Neuronal stem cell (in vitro differentiated cells): ENCODE measurements at regions not wholly inside any gene's neighbourhood (a gene's known extent, or its start where the extent isn't known, plus 50 kb on each side); places are given as distances from the start of the nearest gene placed in this dataset.
A peak's percentile ranks its signal among the peaks of the same experiment; 100 is the strongest.
"Not testable (repeated sequence)": the region's sequence is repeated elsewhere in the genome, so short reads cannot be mapped to it uniquely, and the experiment has no call there.

Source experiments
- DNase-seq: peaks from one replicate; pipeline ENCODE4 v3.0.0-alpha.2; 2013; ENCODE audit warnings: low spot score
- H2AFZ ChIP-seq: one replicate; pipeline ENCODE4 v1.6.1; 2013; ENCODE audit warnings: mild to moderate bottlenecking, low read length, inconsistent platforms
- H2AK5ac ChIP-seq: 2 replicates; pipeline ENCODE4 v1.6.1; 2013; ENCODE audit warnings: low read depth, mild to moderate bottlenecking, inconsistent platforms, low read length, moderate library complexity, mixed read lengths
- H2BK120ac ChIP-seq: 2 replicates; pipeline ENCODE4 v1.6.1; 2013; ENCODE audit warnings: low read depth, mild to moderate bottlenecking, inconsistent platforms, low read length, moderate library complexity, mixed read lengths
- H2BK12ac ChIP-seq: one replicate; pipeline ENCODE4 v1.6.1; 2013; ENCODE audit warnings: low read length, inconsistent platforms
- H2BK15ac ChIP-seq: 2 replicates; pipeline ENCODE4 v1.6.1; 2013; ENCODE audit warnings: mild to moderate bottlenecking, low read length, inconsistent platforms, mixed read lengths
- H2BK5ac ChIP-seq: one replicate; pipeline ENCODE4 v1.6.1; 2013; ENCODE audit warnings: inconsistent platforms, mild to moderate bottlenecking, low read length, moderate library complexity
- H3K14ac ChIP-seq: one replicate; pipeline ENCODE4 v1.6.1; 2013; ENCODE audit warnings: low read length, inconsistent platforms
- H3K18ac ChIP-seq: 2 replicates; pipeline ENCODE4 v1.6.1; 2013; ENCODE audit warnings: low read length, inconsistent platforms
- H3K23ac ChIP-seq: 2 replicates; pipeline ENCODE4 v1.6.1; 2013; ENCODE audit warnings: low read depth, mild to moderate bottlenecking, mixed read lengths, low read length, inconsistent platforms; ENCODE audit not compliant: poor library complexity
- H3K27ac ChIP-seq: replicated peaks from 3 replicates; pipeline ENCODE4 v1.5.1; 2013; ENCODE audit warnings: low read length, inconsistent platforms
- H3K27me3 ChIP-seq, 3 experiments: 2 replicates each; pipeline ENCODE4 v1.6.1; 2013; ENCODE audit warnings: low read length in 3 of 3, mild to moderate bottlenecking in 2 of 3, inconsistent platforms in 1 of 3, low read depth in 1 of 3, mixed read lengths in 1 of 3, moderate library complexity in 1 of 3; ENCODE audit not compliant: control insufficient read depth in 3 of 3, insufficient read depth in 3 of 3
- H3K36me3 ChIP-seq, 2 donors: replicated peaks in 1 of 2; 2 replicates each; pipeline ENCODE4 v1.6.1; 2013; ENCODE audit warnings: low read length in 2 of 2; ENCODE audit not compliant: control insufficient read depth in 2 of 2, insufficient read depth in 2 of 2
- H3K4ac ChIP-seq: 2 replicates; pipeline ENCODE4 v1.6.1; 2013; ENCODE audit warnings: inconsistent platforms, mild to moderate bottlenecking, low read length, moderate library complexity
- H3K4me1 ChIP-seq, 2 donors: 1 replicate in 1 of 2; 2 replicates in 1 of 2; pipeline ENCODE4 v1.6.1; 2013; ENCODE audit warnings: low read length in 2 of 2, low read depth in 1 of 2; ENCODE audit not compliant: control insufficient read depth in 2 of 2, insufficient read depth in 1 of 2
- H3K4me2 ChIP-seq: one replicate; pipeline ENCODE4 v1.6.1; 2013; ENCODE audit warnings: mild to moderate bottlenecking, low read length, inconsistent platforms; ENCODE audit not compliant: insufficient read depth, poor library complexity, severe bottlenecking
- H3K4me3 ChIP-seq, 2 donors: 2 replicates each; pipeline ENCODE4 v1.5.1; 2013; ENCODE audit warnings: low read length in 2 of 2, mild to moderate bottlenecking in 2 of 2, inconsistent platforms in 1 of 2, moderate library complexity in 1 of 2
- H3K79me1 ChIP-seq: one replicate; pipeline ENCODE4 v1.6.1; 2013; ENCODE audit warnings: low read depth, mild to moderate bottlenecking, inconsistent platforms, low read length, moderate library complexity
- H3K9ac ChIP-seq: one replicate; pipeline ENCODE4 v1.6.1; 2013; ENCODE audit warnings: mild to moderate bottlenecking, low read depth, low read length, inconsistent platforms; ENCODE audit not compliant: poor library complexity
- H3K9me3 ChIP-seq, 2 donors: replicated peaks in 1 of 2; 2 replicates each; pipeline versions ENCODE3 to v1.6.1; 2013; ENCODE audit warnings: low read length in 2 of 2, mild to moderate bottlenecking in 2 of 2, inconsistent platforms in 1 of 2, low read depth in 1 of 2, mixed read lengths in 1 of 2, moderate library complexity in 1 of 2; ENCODE audit not compliant: control insufficient read depth in 2 of 2, insufficient read depth in 1 of 2
- H4K8ac ChIP-seq: one replicate; pipeline ENCODE4 v1.6.1; 2013; ENCODE audit warnings: low read depth, mild to moderate bottlenecking, inconsistent platforms, low read length, moderate library complexity
- H4K91ac ChIP-seq: one replicate; pipeline ENCODE4 v1.6.1; 2013; ENCODE audit warnings: low read length, low read depth, mild to moderate bottlenecking, inconsistent platforms; ENCODE audit not compliant: poor library complexity
- WGBS, 2 donors: extraction: QIAGEN DNeasy Blood & Tissue Kit; methylation state at CpG; one replicate each; pipeline ENCODE4 v1.1.7; 2013; ENCODE audit warnings: missing lambda C conversion rate in 2 of 2, mixed read lengths in 1 of 2; ENCODE audit not compliant: insufficient read length in 2 of 2, insufficient replicate concordance in 1 of 2; ENCODE audit errors: extremely low coverage in 2 of 2; 5-methylcytosine and 5-hydroxymethylcytosine counted together

GRCh38 chr4:9703391-9703790, 78.0 kb upstream of the DRD5 start:
- peak; percentile 51 for DNase-seq
- Histone ChIP-seq H2BK5ac (no peak overlapping the region), H3K23ac (no peak overlapping the region), H2AK5ac (no peak overlapping the region), H3K4me1 (peaks cover 0 to 1% of the 10 kb centered on the region in 2 donors), H3K9me3 (no peaks in the 10 kb centered on the region), H2BK12ac (no peak overlapping the region), H3K14ac (no peak overlapping the region), H2AFZ (no peak overlapping the region), H2BK120ac (no peak overlapping the region), H3K18ac (no peak overlapping the region), H3K79me1 (peaks cover 2% of the 10 kb centered on the region), H4K8ac (no peak overlapping the region), H3K27ac (no peak overlapping the region), H4K91ac (no peak overlapping the region), H3K4me2 (no peak overlapping the region), H3K4ac (no peak overlapping the region), H3K27me3 (no peaks in the 10 kb centered on the region), H3K9ac (no peak overlapping the region), H2BK15ac (no peak overlapping the region), H3K4me3 (no peak overlapping the region), H3K36me3 (no peaks in the 10 kb centered on the region)
- no CpG with 5 or more reads among the region's 11 CpGs for WGBS, 2 donors

DNA sequence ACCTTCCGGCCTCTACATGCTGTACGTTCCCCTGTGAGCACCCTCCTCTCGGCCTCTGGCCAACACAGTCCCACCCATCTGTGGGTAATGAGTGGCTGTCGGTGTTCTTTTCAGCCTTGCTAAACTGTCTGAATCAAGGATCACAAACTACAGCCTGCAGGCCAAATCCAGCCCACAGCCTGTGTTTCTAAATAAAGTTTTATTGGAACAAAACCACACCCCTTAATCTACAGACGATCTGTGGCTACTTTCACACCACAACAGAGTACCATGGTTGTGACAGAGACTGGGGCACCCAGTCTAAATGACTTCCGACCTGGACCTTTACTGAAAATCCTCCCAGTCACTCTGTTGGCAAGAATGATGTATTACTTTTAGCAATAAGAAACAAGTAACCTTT, 77.3 kb upstream of the DRD5 start:
- H3K4ac ChIP-seq, H2AFZ ChIP-seq, H3K23ac ChIP-seq, H3K27me3 ChIP-seq, H2BK12ac ChIP-seq, H3K4me2 ChIP-seq, DNase-seq, H3K79me1 ChIP-seq, H3K36me3 ChIP-seq, H3K18ac ChIP-seq, H3K9me3 ChIP-seq, H2BK5ac ChIP-seq, H4K91ac ChIP-seq, H2BK120ac ChIP-seq, H3K9ac ChIP-seq, H2AK5ac ChIP-seq, H2BK15ac ChIP-seq, H3K4me1 ChIP-seq, H3K27ac ChIP-seq, H4K8ac ChIP-seq, H3K4me3 ChIP-seq, H3K14ac ChIP-seq: not testable (repeated sequence)
- WGBS, 2 donors = no CpG with 5 or more reads among the region's 6 CpGs

DNA sequence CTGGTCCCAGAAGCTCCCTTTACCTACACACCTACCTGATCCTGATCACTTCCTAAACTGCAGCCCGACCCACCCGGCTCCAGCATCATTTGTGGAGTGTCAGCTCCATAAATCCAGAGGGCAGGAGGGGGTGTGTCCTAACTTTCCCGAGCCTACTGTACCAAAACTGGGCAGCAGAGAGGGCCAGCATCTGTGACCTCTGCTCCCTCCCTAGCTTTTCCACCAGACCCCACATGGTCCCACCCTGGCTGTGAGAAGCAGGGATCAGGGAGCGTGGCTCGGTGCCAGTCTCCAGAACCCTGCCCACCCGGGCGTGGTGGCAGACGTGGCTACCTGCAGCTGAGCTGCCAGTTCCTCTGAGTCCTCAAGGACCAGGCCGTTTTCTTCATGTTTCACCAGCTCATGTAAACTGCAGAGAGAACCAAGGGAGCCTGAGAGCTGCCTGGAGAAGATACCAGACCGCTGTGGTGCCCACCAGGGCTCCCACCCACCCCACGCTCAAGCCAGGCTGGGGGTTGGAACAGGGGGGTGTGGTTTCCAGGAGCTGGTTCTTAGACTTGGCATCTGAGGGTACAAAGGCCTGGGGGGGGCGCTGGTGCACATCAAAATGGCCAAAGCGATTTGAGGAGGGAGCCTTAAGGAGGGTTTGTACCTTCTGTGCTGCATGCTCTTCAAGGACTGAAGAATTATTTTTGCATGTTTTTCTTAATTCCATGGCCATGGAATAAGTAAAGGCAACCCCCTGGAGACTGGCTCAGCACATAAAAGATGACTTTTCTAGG, 76.7 kb upstream of the DRD5 start:
- H2BK12ac ChIP-seq = no peak overlapping the region
- H3K27ac ChIP-seq = no peak overlapping the region
- peak overlapping the region; percentile 26 for H2BK15ac ChIP-seq
- no peak overlapping the region for H2BK120ac ChIP-seq
- H3K9ac ChIP-seq = no peak overlapping the region
- H2BK5ac ChIP-seq = no peak overlapping the region
- H3K4me2 ChIP-seq = no peak overlapping the region
- H4K91ac ChIP-seq = no peak overlapping the region
- no CpG with 5 or more reads among the region's 13 CpGs for WGBS, 2 donors
- H4K8ac ChIP-seq = no peak overlapping the region
- DNase-seq = no peak
- no peak overlapping the region for H2AK5ac ChIP-seq
- no peaks in the 10 kb centered on the region for H3K27me3 ChIP-seq
- no peak overlapping the region for H3K14ac ChIP-seq
- no peaks in the 10 kb centered on the region for H3K9me3 ChIP-seq
- no peak overlapping the region for H3K4me3 ChIP-seq
- H3K4me1 ChIP-seq = peaks cover 0 to 1% of the 10 kb centered on the region in 2 donors
- H3K18ac ChIP-seq = peak overlapping the region; percentile 64
- peaks cover 2% of the 10 kb centered on the region for H3K79me1 ChIP-seq
- H3K23ac ChIP-seq = no peak overlapping the region
- no peak overlapping the region for H2AFZ ChIP-seq
- H3K36me3 ChIP-seq = no peaks in the 10 kb centered on the region
- no peak overlapping the region for H3K4ac ChIP-seq

DNA sequence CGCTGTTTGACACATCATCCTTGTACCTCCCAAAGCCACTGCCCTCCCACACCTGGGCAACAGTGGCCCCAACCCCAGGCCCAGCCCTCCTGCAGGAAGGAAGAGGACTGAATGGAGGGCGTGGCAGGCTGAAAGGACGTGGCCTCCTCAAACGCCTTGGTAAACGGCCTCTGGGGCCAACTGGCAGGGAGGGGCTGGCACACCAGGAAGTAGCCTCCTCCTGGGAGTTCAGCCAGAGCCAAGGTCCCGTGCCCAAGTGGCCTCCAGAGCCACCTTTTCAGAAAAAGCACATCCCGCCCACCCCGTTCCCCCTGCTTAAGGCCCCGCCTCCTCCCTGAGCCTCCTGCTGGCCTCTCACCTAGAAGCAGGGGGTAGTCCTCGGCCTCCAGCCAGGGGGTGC, 74.2 kb upstream of the DRD5 start:
- DNase-seq, H3K27ac ChIP-seq: not testable (repeated sequence)

More for the DNA sequence above, 74.2 kb upstream of the DRD5 start:
- H3K9ac ChIP-seq, H3K36me3 ChIP-seq, H3K4me3 ChIP-seq, H3K23ac ChIP-seq, H3K4ac ChIP-seq, H3K18ac ChIP-seq, H2BK12ac ChIP-seq, H2AFZ ChIP-seq, H2AK5ac ChIP-seq, H3K4me2 ChIP-seq, H2BK120ac ChIP-seq, H3K14ac ChIP-seq, H4K91ac ChIP-seq, H2BK15ac ChIP-seq, H3K4me1 ChIP-seq, H3K9me3 ChIP-seq, H3K27me3 ChIP-seq, H3K79me1 ChIP-seq, H4K8ac ChIP-seq, H2BK5ac ChIP-seq: not testable (repeated sequence)
- no CpG with 5 or more reads among the region's 10 CpGs for WGBS, 2 donors
